Activated T-cell treated with anti-CD3 and anti-CD28 coated beads, Interleukin-2, amount 50 U/mL, for 24 hours (primary cell): ENCODE measurements at regions not wholly inside any gene's neighbourhood (a gene's known extent, or its start where the extent isn't known, plus 50 kb on each side); places are given as distances from the start of the nearest gene placed in this dataset.
"Not testable (repeated sequence)": the region's sequence is repeated elsewhere in the genome, so short reads cannot be mapped to it uniquely, and the experiment has no call there.

Source experiments
- DNase-seq: peaks from one replicate; pipeline ENCODE4 v3.0.0-alpha.2; 2020
- H3K27ac Mint-ChIP-seq: 2 replicates; pipeline ENCODE4 v1.8.0; 2020; ENCODE audit warnings: mild to moderate bottlenecking, mixed read lengths
- H3K27me3 Mint-ChIP-seq: 2 replicates; pipeline ENCODE4 v1.8.0; 2020; ENCODE audit warnings: mixed read lengths
- H3K36me3 Mint-ChIP-seq: 2 replicates; pipeline ENCODE4 v1.8.0; 2020; ENCODE audit warnings: low read depth, mixed read lengths
- H3K4me1 Mint-ChIP-seq: 2 replicates; pipeline ENCODE4 v1.8.0; 2020; ENCODE audit warnings: low read depth, mixed read lengths
- H3K4me3 Mint-ChIP-seq: 2 replicates; pipeline ENCODE4 v1.8.0; 2020; ENCODE audit warnings: mild to moderate bottlenecking, moderate library complexity, mixed read lengths
- H3K9me3 Mint-ChIP-seq: 2 replicates; pipeline ENCODE4 v1.8.0; 2020; ENCODE audit warnings: mixed read lengths

DNA sequence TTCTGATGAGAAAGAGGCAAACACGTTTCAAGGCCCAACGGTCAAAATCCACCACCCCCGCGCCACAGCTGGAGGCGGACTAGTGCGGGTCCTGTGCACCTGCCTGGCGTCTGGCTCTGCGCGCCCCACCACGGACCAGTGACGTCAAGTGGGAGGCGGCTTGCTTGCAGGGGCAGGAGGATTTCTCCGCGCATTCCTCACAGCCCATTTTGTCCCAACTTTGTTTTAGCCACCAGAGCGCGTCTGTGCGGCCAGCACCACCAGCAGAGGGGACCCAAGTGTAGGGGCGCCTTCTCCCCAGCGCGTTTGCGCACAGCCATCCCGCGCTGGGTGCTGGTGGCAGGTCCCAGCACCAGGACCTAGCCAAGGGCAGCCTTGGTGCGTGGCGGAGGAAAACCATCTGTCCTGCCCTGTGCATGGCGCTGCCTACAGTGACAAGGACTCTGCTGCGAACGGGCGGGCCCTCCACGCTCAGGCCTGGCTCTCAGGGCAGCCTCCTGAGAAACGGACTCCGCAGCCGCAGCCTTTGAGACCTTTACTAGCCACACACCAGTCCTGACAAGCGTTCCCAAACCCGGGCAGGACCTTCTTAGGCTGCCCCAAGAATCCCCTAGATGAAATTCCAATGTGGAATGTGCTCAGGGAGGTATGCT is 194.8 kb upstream of the EXOC2 start:
- Mint-ChIP-seq H3K9me3 (no peaks in the 10 kb centered on the region), H3K27ac (no peak overlapping the region), H3K36me3 (no peaks in the 10 kb centered on the region), H3K4me1 (peaks cover 10% of the 10 kb centered on the region), H3K27me3 (peaks cover 13% of the 10 kb centered on the region), H3K4me3 (no peak overlapping the region)
- no peak for DNase-seq

GRCh38 chr6:886116-886515 is 193.2 kb upstream of the EXOC2 start:
- H3K36me3 Mint-ChIP-seq, H3K4me1 Mint-ChIP-seq, H3K9me3 Mint-ChIP-seq, DNase-seq, H3K27ac Mint-ChIP-seq, H3K4me3 Mint-ChIP-seq: not testable (repeated sequence)
- H3K27me3 Mint-ChIP-seq = peaks cover 17% of the 10 kb centered on the region

- peaks cover 21% of the 10 kb centered on the region for H3K27me3 Mint-ChIP-seq
- no peaks in the 10 kb centered on the region for H3K36me3 Mint-ChIP-seq
- no peak overlapping the region for H3K4me3 Mint-ChIP-seq
- H3K9me3 Mint-ChIP-seq = no peaks in the 10 kb centered on the region
- peaks cover 10% of the 10 kb centered on the region for H3K4me1 Mint-ChIP-seq
- no peak for DNase-seq
- no peak overlapping the region for H3K27ac Mint-ChIP-seq
These were observed 192.2 kb upstream of the EXOC2 start for GRCh38 chr6:885051-885590.

DNA sequence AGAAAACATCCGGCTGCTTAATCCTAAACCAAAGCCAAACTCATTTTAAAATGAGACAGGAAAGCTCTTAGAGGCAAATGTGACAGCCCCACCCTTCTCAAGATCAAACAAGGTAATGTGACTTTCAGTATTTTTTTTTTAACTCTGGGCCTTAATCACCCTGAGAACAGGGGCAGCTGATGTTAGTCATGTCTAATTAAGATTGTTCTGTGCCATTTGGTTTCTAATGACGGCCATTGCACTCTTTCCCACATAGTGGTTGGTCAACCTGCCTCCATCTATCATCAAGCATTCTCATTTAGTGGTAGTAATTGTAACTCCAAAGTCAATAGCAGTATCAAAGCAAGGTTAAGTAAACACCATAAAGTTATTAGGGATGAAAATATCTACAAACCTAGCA is 191.6 kb upstream of the EXOC2 start:
- peaks cover 10% of the 10 kb centered on the region for H3K4me1 Mint-ChIP-seq
- no peak for DNase-seq
- peaks cover 19% of the 10 kb centered on the region for H3K27me3 Mint-ChIP-seq
- no peak overlapping the region for H3K4me3 Mint-ChIP-seq
- no peaks in the 10 kb centered on the region for H3K9me3 Mint-ChIP-seq
- no peak overlapping the region for H3K27ac Mint-ChIP-seq
- no peaks in the 10 kb centered on the region for H3K36me3 Mint-ChIP-seq

DNA sequence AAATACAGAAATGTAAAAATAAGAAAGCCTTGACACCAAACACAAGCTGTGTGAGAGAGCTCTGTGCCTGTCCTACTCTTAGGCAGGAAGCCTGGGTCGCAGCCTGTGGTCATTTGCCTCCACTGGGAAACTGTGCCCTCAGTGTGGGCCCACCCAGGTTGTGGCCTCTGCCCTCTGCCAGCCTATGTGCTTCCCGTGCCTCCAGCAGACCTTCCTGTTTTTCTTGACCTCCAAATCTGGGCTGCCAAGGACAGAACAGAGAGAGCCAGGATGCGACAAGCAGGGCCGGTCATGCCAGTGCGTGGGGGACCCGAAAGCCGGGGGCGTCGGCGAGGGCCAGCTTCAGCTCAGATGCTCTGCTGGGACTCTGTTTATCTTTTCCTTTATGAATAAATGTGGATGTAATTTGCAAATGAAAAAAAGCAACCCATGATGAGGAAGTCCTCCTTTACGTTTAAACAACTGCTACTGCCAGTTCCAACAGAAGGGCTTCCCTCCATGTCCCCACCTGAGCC is 189.2 kb upstream of the EXOC2 start:
- Mint-ChIP-seq H3K9me3 (no peaks in the 10 kb centered on the region), H3K36me3 (no peaks in the 10 kb centered on the region), H3K4me1 (peaks cover 10% of the 10 kb centered on the region), H3K27me3 (peaks cover 29% of the 10 kb centered on the region), H3K4me3 (no peak overlapping the region), H3K27ac (no peak overlapping the region)
- DNase-seq = no peak

DNA sequence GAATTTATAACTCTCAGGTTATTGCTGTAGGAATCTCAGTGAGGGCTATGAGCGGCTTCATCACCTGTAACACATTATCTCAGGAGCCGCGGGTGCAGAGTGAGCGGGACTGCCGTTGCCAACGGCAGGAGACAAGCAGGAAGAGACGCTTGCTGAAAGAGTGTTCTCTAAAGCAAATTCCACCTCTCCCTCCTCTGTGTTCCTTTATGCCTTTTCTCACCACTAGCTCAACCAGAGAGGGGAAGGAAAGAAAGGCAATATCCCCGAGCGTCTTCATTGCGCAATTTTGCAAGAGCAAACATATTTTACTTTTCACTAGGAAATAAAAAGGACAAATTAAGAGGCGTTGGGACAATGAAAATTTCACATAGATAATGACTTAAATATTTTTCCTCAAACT is 185.2 kb upstream of the EXOC2 start:
- DNase-seq = no peak
- Mint-ChIP-seq H3K27me3 (peaks cover 49% of the 10 kb centered on the region), H3K4me3 (no peak overlapping the region), H3K27ac (no peak overlapping the region), H3K4me1 (no peaks in the 10 kb centered on the region), H3K36me3 (no peaks in the 10 kb centered on the region), H3K9me3 (no peaks in the 10 kb centered on the region)

DNA sequence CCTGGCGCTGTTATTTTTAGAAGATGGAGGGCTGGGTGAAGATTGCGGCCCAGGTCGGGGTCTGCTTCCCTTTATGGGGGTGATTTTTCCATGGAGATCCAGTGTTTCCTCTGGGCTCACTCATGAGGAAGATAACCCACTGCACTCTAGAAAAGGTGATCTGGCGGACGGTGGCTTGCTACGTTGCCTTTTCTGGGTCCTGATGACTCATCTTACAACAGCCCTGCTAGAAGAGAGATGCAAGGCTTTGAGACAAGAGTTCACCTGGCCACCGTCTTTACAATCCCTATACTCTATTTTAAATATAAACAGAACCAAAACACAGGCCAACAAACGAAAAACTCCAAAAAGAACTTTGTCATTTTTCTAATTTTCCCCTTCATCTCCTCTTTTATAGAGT is 182.1 kb upstream of the EXOC2 start:
- Mint-ChIP-seq H3K36me3 (no peaks in the 10 kb centered on the region), H3K4me1 (no peaks in the 10 kb centered on the region)

GRCh38 chr6:872570-873125 is 179.7 kb upstream of the EXOC2 start:
- H3K27me3 Mint-ChIP-seq = peaks cover 67% of the 10 kb centered on the region

More for the DNA sequence above, 182.1 kb upstream of the EXOC2 start:
- H3K27ac Mint-ChIP-seq = no peak overlapping the region
- no peak overlapping the region for H3K4me3 Mint-ChIP-seq
- no peaks in the 10 kb centered on the region for H3K9me3 Mint-ChIP-seq
- no peak for DNase-seq
- H3K27me3 Mint-ChIP-seq = peaks cover 59% of the 10 kb centered on the region

GRCh38 chr6:871503-871902 is 178.6 kb upstream of the EXOC2 start:
- H3K27ac Mint-ChIP-seq = no peak overlapping the region
- DNase-seq = no peak
- H3K36me3 Mint-ChIP-seq = no peaks in the 10 kb centered on the region
- no peaks in the 10 kb centered on the region for H3K4me1 Mint-ChIP-seq
- H3K4me3 Mint-ChIP-seq = no peak overlapping the region
- no peaks in the 10 kb centered on the region for H3K9me3 Mint-ChIP-seq
- H3K27me3 Mint-ChIP-seq = peaks cover 60% of the 10 kb centered on the region

More at GRCh38 chr6:872570-873125, 179.7 kb upstream of the EXOC2 start:
- Mint-ChIP-seq H3K36me3 (no peaks in the 10 kb centered on the region), H3K27ac (no peak overlapping the region), H3K4me1 (no peaks in the 10 kb centered on the region), H3K4me3 (no peak overlapping the region), H3K9me3 (no peaks in the 10 kb centered on the region)
- no peak for DNase-seq

GRCh38 chr6:870096-870495 is 177.2 kb upstream of the EXOC2 start:
- H3K27me3 Mint-ChIP-seq = peaks cover 55% of the 10 kb centered on the region
- no peaks in the 10 kb centered on the region for H3K4me1 Mint-ChIP-seq

DNA sequence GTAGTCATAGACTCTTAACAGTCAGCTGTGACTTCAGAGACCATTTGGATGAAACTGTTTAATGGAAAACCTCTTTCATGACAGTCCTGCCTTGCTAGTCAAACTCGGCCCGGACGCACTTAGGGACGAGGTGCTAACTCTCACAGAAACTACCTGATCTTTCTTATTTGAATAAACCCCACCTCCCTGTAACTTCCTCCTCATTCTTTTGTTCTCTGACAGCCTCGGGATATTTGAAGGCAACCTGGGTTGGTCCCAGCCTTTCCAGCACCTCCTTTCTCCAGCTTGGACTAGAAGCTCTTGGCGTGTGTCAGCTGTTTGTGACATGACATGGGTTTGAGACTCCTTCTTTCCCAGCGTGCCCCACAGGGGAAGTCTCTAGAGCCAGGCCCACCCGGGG is 175.3 kb upstream of the EXOC2 start:
- no peak for DNase-seq
- peaks cover 59% of the 10 kb centered on the region for H3K27me3 Mint-ChIP-seq
- no peaks in the 10 kb centered on the region for H3K9me3 Mint-ChIP-seq
- no peaks in the 10 kb centered on the region for H3K36me3 Mint-ChIP-seq
- H3K4me3 Mint-ChIP-seq = no peak overlapping the region
- no peaks in the 10 kb centered on the region for H3K4me1 Mint-ChIP-seq
- H3K27ac Mint-ChIP-seq = no peak overlapping the region

More at GRCh38 chr6:870096-870495, 177.2 kb upstream of the EXOC2 start:
- Mint-ChIP-seq H3K4me3 (no peak overlapping the region), H3K9me3 (no peaks in the 10 kb centered on the region), H3K27ac (no peak overlapping the region), H3K36me3 (no peaks in the 10 kb centered on the region)
- DNase-seq = no peak

- no peaks in the 10 kb centered on the region for H3K36me3 Mint-ChIP-seq
- no peaks in the 10 kb centered on the region for H3K9me3 Mint-ChIP-seq
- H3K4me3 Mint-ChIP-seq = no peak overlapping the region
- no peak overlapping the region for H3K27ac Mint-ChIP-seq
- no peak for DNase-seq
- peaks cover 52% of the 10 kb centered on the region for H3K27me3 Mint-ChIP-seq
- H3K4me1 Mint-ChIP-seq = no peaks in the 10 kb centered on the region
These were observed 174.4 kb upstream of the EXOC2 start for GRCh38 chr6:867378-867777.

- peaks cover 53% of the 10 kb centered on the region for H3K27me3 Mint-ChIP-seq
- no peaks in the 10 kb centered on the region for H3K9me3 Mint-ChIP-seq
These were observed 173.4 kb upstream of the EXOC2 start for GRCh38 chr6:866316-866715.

GRCh38 chr6:865846-866245 is 172.9 kb upstream of the EXOC2 start:
- Mint-ChIP-seq H3K27me3 (peaks cover 56% of the 10 kb centered on the region), H3K27ac (no peak overlapping the region), H3K4me1 (no peaks in the 10 kb centered on the region), H3K9me3 (no peaks in the 10 kb centered on the region), H3K36me3 (no peaks in the 10 kb centered on the region), H3K4me3 (no peak overlapping the region)
- no peak for DNase-seq

More at GRCh38 chr6:866316-866715, 173.4 kb upstream of the EXOC2 start:
- H3K4me1 Mint-ChIP-seq = no peaks in the 10 kb centered on the region
- no peak overlapping the region for H3K4me3 Mint-ChIP-seq
- no peak for DNase-seq
- no peak overlapping the region for H3K27ac Mint-ChIP-seq
- H3K36me3 Mint-ChIP-seq = no peaks in the 10 kb centered on the region

- Mint-ChIP-seq H3K9me3 (no peaks in the 10 kb centered on the region), H3K27ac (no peak overlapping the region), H3K4me1 (no peaks in the 10 kb centered on the region), H3K4me3 (no peak overlapping the region), H3K27me3 (peaks cover 61% of the 10 kb centered on the region), H3K36me3 (no peaks in the 10 kb centered on the region)
- DNase-seq = no peak
These were observed 170.9 kb upstream of the EXOC2 start for GRCh38 chr6:863831-864230.
